Thyroid gland (tissue), 4 donors: ENCODE measurements at regions not wholly inside any gene's neighbourhood (a gene's known extent, or its start where the extent isn't known, plus 50 kb on each side); places are given as distances from the start of the nearest gene placed in this dataset.

Experiments
- DNase-seq, 2 donors: peaks; one replicate each; pipeline ENCODE4 v3.0.0-alpha.2; 2019
- H3K27ac ChIP-seq, 3 donors: fragments of 200-600 bp; sonication (generic); 1 replicate in 2 of 3; 2 replicates in 1 of 3; pipeline ENCODE4 v1.5.1; 2016 to 2019; ENCODE audit warnings: mild to moderate bottlenecking in 1 of 3, moderate library complexity in 1 of 3
- H3K27me3 ChIP-seq: fragments of 200-600 bp; sonication (generic); one replicate; pipeline ENCODE4 v1.5.1; 2019
- H3K36me3 ChIP-seq, 2 donors: fragments of 200-600 bp; sonication (generic); one replicate each; pipeline ENCODE4 v1.5.1; 2016 to 2019
- H3K4me1 ChIP-seq, 2 donors: fragments of 200-600 bp; sonication (generic); one replicate each; pipeline ENCODE4 v1.5.1; 2017 to 2019
- H3K4me3 ChIP-seq, 3 donors: fragments of 200-600 bp; sonication (generic); replicated peaks in 1 of 3; 1 replicate in 2 of 3; 2 replicates in 1 of 3; pipeline ENCODE4 v1.5.1; 2016; ENCODE audit warnings: mild to moderate bottlenecking in 1 of 3
- H3K9me3 ChIP-seq: fragments of 200-600 bp; sonication (generic); one replicate; pipeline ENCODE4 v1.5.1; 2017
- CTCF ChIP-seq, 6 experiments: fragments of 200-600 bp in 3 of 6; fragments of 450-650 bp in 3 of 6; sonication (generic) in 3 of 6; IDR thresholded peaks; one replicate each; pipeline ENCODE4 v1.5.1; 2016 to 2019; ENCODE audit warnings: antibody characterized with exemption in 6 of 6, mild to moderate bottlenecking in 2 of 6, inconsistent platforms in 1 of 6, moderate library complexity in 1 of 6
- POLR2A ChIP-seq, 2 donors: fragments of 450-650 bp; IDR thresholded peaks; one replicate each; pipeline ENCODE4 v1.6.1; 2017; ENCODE audit warnings: antibody characterized with exemption in 2 of 2, mild to moderate bottlenecking in 2 of 2, moderate library complexity in 1 of 2
- WGBS, 2 donors: methylation state at CpG; one replicate each; pipeline ENCODE4 v1.1.5; 2017; 5-methylcytosine and 5-hydroxymethylcytosine counted together
- intact Hi-C: fragments of 100-400 bp; cut with DNase I; formaldehyde crosslinking; loops from one replicate; pipeline ENCODE4 v1.15.1; 2023

GRCh38 chr21:31414263-31415000 lies 70.4 kb upstream of the TIAM1 start:
- Histone ChIP-seq H3K4me3 (no peak overlapping the region), H3K27me3 (no peaks in the 10 kb centered on the region), H3K9me3 (no peaks in the 10 kb centered on the region), H3K4me1 (no peaks in the 10 kb centered on the region), H3K27ac (no peak overlapping the region), H3K36me3 (no peaks in the 10 kb centered on the region)
- no peak for DNase-seq
- no peak for TF ChIP-seq POLR2A (IDR thresholded peaks at IDR 0.05)
- no peak for TF ChIP-seq CTCF (IDR thresholded peaks at IDR 0.05)
- intact Hi-C loops = no loop called here
- 65 to 74% methylated on average over 12 of the region's 12 CpGs for WGBS, 2 donors

GRCh38 chr21:31413698-31414097 lies 69.6 kb upstream of the TIAM1 start:
- no peak overlapping the region for H3K4me3 ChIP-seq
- H3K9me3 ChIP-seq = no peaks in the 10 kb centered on the region
- WGBS, 2 donors = 75 to 80% methylated on average over 9 of the region's 9 CpGs
- intact Hi-C loops = no loop called here
- H3K27ac ChIP-seq = no peak overlapping the region
- no peaks in the 10 kb centered on the region for H3K36me3 ChIP-seq
- no peaks in the 10 kb centered on the region for H3K27me3 ChIP-seq
- no peak for TF ChIP-seq CTCF (IDR thresholded peaks at IDR 0.05)
- no peak for TF ChIP-seq POLR2A (IDR thresholded peaks at IDR 0.05)
- no peak for DNase-seq
- no peaks in the 10 kb centered on the region for H3K4me1 ChIP-seq

- no peaks in the 10 kb centered on the region for H3K36me3 ChIP-seq
- 74 to 78% methylated on average over 7 of the region's 7 CpGs for WGBS, 2 donors
- H3K4me3 ChIP-seq = no peak overlapping the region
- TF ChIP-seq POLR2A (IDR thresholded peaks at IDR 0.05) (no peak), CTCF (IDR thresholded peaks at IDR 0.05) (no peak)
- no peaks in the 10 kb centered on the region for H3K4me1 ChIP-seq
- no peaks in the 10 kb centered on the region for H3K9me3 ChIP-seq
- no peak for DNase-seq
- H3K27ac ChIP-seq = no peak overlapping the region
- H3K27me3 ChIP-seq = no peaks in the 10 kb centered on the region
- intact Hi-C loops = no loop called here
These were observed 66.6 kb upstream of the TIAM1 start for GRCh38 chr21:31410499-31411131.

- TF ChIP-seq CTCF (IDR thresholded peaks at IDR 0.05) (no peak), POLR2A (IDR thresholded peaks at IDR 0.05) (no peak)
- Histone ChIP-seq H3K4me3 (no peak overlapping the region), H3K9me3 (no peaks in the 10 kb centered on the region), H3K4me1 (no peaks in the 10 kb centered on the region), H3K27me3 (no peaks in the 10 kb centered on the region), H3K27ac (no peak overlapping the region), H3K36me3 (no peaks in the 10 kb centered on the region)
- intact Hi-C loops = no loop called here
- 82 to 83% methylated on average over 9 of the region's 9 CpGs for WGBS, 2 donors
- no peak for DNase-seq
These were observed 65.9 kb upstream of the TIAM1 start for GRCh38 chr21:31409831-31410487.
